Neuronal stem cell (in vitro differentiated cells): ENCODE measurements at regions not wholly inside any gene's neighbourhood (a gene's known extent, or its start where the extent isn't known, plus 50 kb on each side); places are given as distances from the start of the nearest gene placed in this dataset.

Source experiments
- DNase-seq: peaks from one replicate; pipeline ENCODE4 v3.0.0-alpha.2; 2013; ENCODE audit warnings: low spot score
- H2AFZ ChIP-seq: one replicate; pipeline ENCODE4 v1.6.1; 2013; ENCODE audit warnings: mild to moderate bottlenecking, low read length, inconsistent platforms
- H2AK5ac ChIP-seq: 2 replicates; pipeline ENCODE4 v1.6.1; 2013; ENCODE audit warnings: low read depth, mild to moderate bottlenecking, inconsistent platforms, low read length, moderate library complexity, mixed read lengths
- H2BK120ac ChIP-seq: 2 replicates; pipeline ENCODE4 v1.6.1; 2013; ENCODE audit warnings: low read depth, mild to moderate bottlenecking, inconsistent platforms, low read length, moderate library complexity, mixed read lengths
- H2BK12ac ChIP-seq: one replicate; pipeline ENCODE4 v1.6.1; 2013; ENCODE audit warnings: low read length, inconsistent platforms
- H2BK15ac ChIP-seq: 2 replicates; pipeline ENCODE4 v1.6.1; 2013; ENCODE audit warnings: mild to moderate bottlenecking, low read length, inconsistent platforms, mixed read lengths
- H2BK5ac ChIP-seq: one replicate; pipeline ENCODE4 v1.6.1; 2013; ENCODE audit warnings: inconsistent platforms, mild to moderate bottlenecking, low read length, moderate library complexity
- H3K14ac ChIP-seq: one replicate; pipeline ENCODE4 v1.6.1; 2013; ENCODE audit warnings: low read length, inconsistent platforms
- H3K18ac ChIP-seq: 2 replicates; pipeline ENCODE4 v1.6.1; 2013; ENCODE audit warnings: low read length, inconsistent platforms
- H3K23ac ChIP-seq: 2 replicates; pipeline ENCODE4 v1.6.1; 2013; ENCODE audit warnings: low read depth, mild to moderate bottlenecking, mixed read lengths, low read length, inconsistent platforms; ENCODE audit not compliant: poor library complexity
- H3K27ac ChIP-seq: replicated peaks from 3 replicates; pipeline ENCODE4 v1.5.1; 2013; ENCODE audit warnings: low read length, inconsistent platforms
- H3K27me3 ChIP-seq, 3 experiments: 2 replicates each; pipeline ENCODE4 v1.6.1; 2013; ENCODE audit warnings: low read length in 3 of 3, mild to moderate bottlenecking in 2 of 3, inconsistent platforms in 1 of 3, low read depth in 1 of 3, mixed read lengths in 1 of 3, moderate library complexity in 1 of 3; ENCODE audit not compliant: control insufficient read depth in 3 of 3, insufficient read depth in 3 of 3
- H3K36me3 ChIP-seq, 2 donors: replicated peaks in 1 of 2; 2 replicates each; pipeline ENCODE4 v1.6.1; 2013; ENCODE audit warnings: low read length in 2 of 2; ENCODE audit not compliant: control insufficient read depth in 2 of 2, insufficient read depth in 2 of 2
- H3K4ac ChIP-seq: 2 replicates; pipeline ENCODE4 v1.6.1; 2013; ENCODE audit warnings: inconsistent platforms, mild to moderate bottlenecking, low read length, moderate library complexity
- H3K4me1 ChIP-seq, 2 donors: 1 replicate in 1 of 2; 2 replicates in 1 of 2; pipeline ENCODE4 v1.6.1; 2013; ENCODE audit warnings: low read length in 2 of 2, low read depth in 1 of 2; ENCODE audit not compliant: control insufficient read depth in 2 of 2, insufficient read depth in 1 of 2
- H3K4me2 ChIP-seq: one replicate; pipeline ENCODE4 v1.6.1; 2013; ENCODE audit warnings: mild to moderate bottlenecking, low read length, inconsistent platforms; ENCODE audit not compliant: insufficient read depth, poor library complexity, severe bottlenecking
- H3K4me3 ChIP-seq, 2 donors: 2 replicates each; pipeline ENCODE4 v1.5.1; 2013; ENCODE audit warnings: low read length in 2 of 2, mild to moderate bottlenecking in 2 of 2, inconsistent platforms in 1 of 2, moderate library complexity in 1 of 2
- H3K79me1 ChIP-seq: one replicate; pipeline ENCODE4 v1.6.1; 2013; ENCODE audit warnings: low read depth, mild to moderate bottlenecking, inconsistent platforms, low read length, moderate library complexity
- H3K9ac ChIP-seq: one replicate; pipeline ENCODE4 v1.6.1; 2013; ENCODE audit warnings: mild to moderate bottlenecking, low read depth, low read length, inconsistent platforms; ENCODE audit not compliant: poor library complexity
- H3K9me3 ChIP-seq, 2 donors: replicated peaks in 1 of 2; 2 replicates each; pipeline versions ENCODE3 to v1.6.1; 2013; ENCODE audit warnings: low read length in 2 of 2, mild to moderate bottlenecking in 2 of 2, inconsistent platforms in 1 of 2, low read depth in 1 of 2, mixed read lengths in 1 of 2, moderate library complexity in 1 of 2; ENCODE audit not compliant: control insufficient read depth in 2 of 2, insufficient read depth in 1 of 2
- H4K8ac ChIP-seq: one replicate; pipeline ENCODE4 v1.6.1; 2013; ENCODE audit warnings: low read depth, mild to moderate bottlenecking, inconsistent platforms, low read length, moderate library complexity
- H4K91ac ChIP-seq: one replicate; pipeline ENCODE4 v1.6.1; 2013; ENCODE audit warnings: low read length, low read depth, mild to moderate bottlenecking, inconsistent platforms; ENCODE audit not compliant: poor library complexity
- WGBS, 2 donors: extraction: QIAGEN DNeasy Blood & Tissue Kit; methylation state at CpG; one replicate each; pipeline ENCODE4 v1.1.7; 2013; ENCODE audit warnings: missing lambda C conversion rate in 2 of 2, mixed read lengths in 1 of 2; ENCODE audit not compliant: insufficient read length in 2 of 2, insufficient replicate concordance in 1 of 2; ENCODE audit errors: extremely low coverage in 2 of 2; 5-methylcytosine and 5-hydroxymethylcytosine counted together

GRCh38 chr2:209239585-209239938 lies 184.3 kb upstream of the MAP2 start:
- H3K79me1 ChIP-seq = no peaks in the 10 kb centered on the region
- H3K14ac ChIP-seq = no peak overlapping the region
- H3K4me3 ChIP-seq = no peak overlapping the region
- no peak overlapping the region for H3K23ac ChIP-seq
- no peak overlapping the region for H2BK12ac ChIP-seq
- no peak overlapping the region for H4K91ac ChIP-seq
- H3K36me3 ChIP-seq = no peaks in the 10 kb centered on the region
- H4K8ac ChIP-seq = no peak overlapping the region
- H3K4ac ChIP-seq = no peak overlapping the region
- no peak overlapping the region for H2BK15ac ChIP-seq
- H3K27me3 ChIP-seq = no peaks in the 10 kb centered on the region
- no peaks in the 10 kb centered on the region for H3K9me3 ChIP-seq
- no peak overlapping the region for H3K4me2 ChIP-seq
- DNase-seq = no peak
- H2AFZ ChIP-seq = no peak overlapping the region
- no peak overlapping the region for H3K27ac ChIP-seq
- no peak overlapping the region for H3K18ac ChIP-seq
- no peaks in the 10 kb centered on the region for H3K4me1 ChIP-seq
- no peak overlapping the region for H2AK5ac ChIP-seq
- no peak overlapping the region for H2BK120ac ChIP-seq
- H2BK5ac ChIP-seq = no peak overlapping the region
- H3K9ac ChIP-seq = no peak overlapping the region
- WGBS, 2 donors = no CpG with 5 or more reads among the region's 2 CpGs

DNA sequence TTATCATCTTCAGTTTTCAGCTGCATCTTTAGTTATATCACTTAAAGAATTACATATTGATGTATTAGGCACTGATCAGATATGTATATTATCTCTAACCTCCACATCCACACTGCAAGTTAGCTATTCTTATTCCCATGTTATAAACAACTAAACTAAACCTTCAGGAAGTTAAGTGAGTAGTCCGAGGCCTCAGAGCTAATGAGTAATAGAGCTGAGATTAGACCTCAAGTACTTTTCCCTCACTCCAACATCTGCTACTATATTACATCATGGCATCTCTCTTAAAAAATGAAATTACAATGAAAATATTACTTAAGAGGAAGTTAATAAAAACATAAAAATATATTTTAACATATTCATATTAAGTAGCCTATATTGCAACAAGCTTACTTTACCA lies 183.6 kb upstream of the MAP2 start:
- Histone ChIP-seq H2BK12ac (no peak overlapping the region), H2BK5ac (no peak overlapping the region), H3K27ac (no peak overlapping the region), H3K23ac (no peak overlapping the region), H3K4me2 (no peak overlapping the region), H2AK5ac (no peak overlapping the region), H3K27me3 (no peaks in the 10 kb centered on the region), H3K79me1 (no peaks in the 10 kb centered on the region), H2AFZ (no peak overlapping the region), H3K18ac (no peak overlapping the region), H3K4me1 (no peaks in the 10 kb centered on the region), H2BK15ac (no peak overlapping the region), H4K91ac (no peak overlapping the region), H3K9ac (no peak overlapping the region), H3K9me3 (no peaks in the 10 kb centered on the region), H3K14ac (no peak overlapping the region), H3K36me3 (no peaks in the 10 kb centered on the region), H3K4me3 (no peak overlapping the region), H2BK120ac (no peak overlapping the region), H3K4ac (no peak overlapping the region), H4K8ac (no peak overlapping the region)
- no peak for DNase-seq
- WGBS, 2 donors = no CpG with 5 or more reads among the region's 1 CpG

DNA sequence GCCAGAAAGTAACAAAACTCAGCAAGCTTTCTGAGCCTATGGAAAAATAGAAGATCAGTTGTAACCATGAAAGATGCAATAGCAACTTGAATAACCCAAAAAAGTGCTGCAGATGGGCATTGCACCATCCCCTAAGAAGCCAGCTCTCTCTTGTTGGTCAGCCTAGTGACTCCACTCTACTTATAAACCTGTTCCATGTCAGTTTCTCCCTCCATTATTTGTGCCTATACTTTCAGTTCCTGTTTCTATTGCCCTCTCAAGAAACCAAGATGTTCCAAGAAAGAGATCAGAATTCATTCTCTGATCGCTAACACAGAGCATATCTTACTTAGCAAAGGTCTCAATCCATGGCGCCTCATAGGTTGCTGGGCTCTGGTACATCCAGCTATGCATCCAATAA lies 170.3 kb upstream of the MAP2 start:
- Histone ChIP-seq H3K4me1 (no peaks in the 10 kb centered on the region), H3K9me3 (no peaks in the 10 kb centered on the region), H3K14ac (no peak overlapping the region), H3K79me1 (no peaks in the 10 kb centered on the region), H2AK5ac (no peak overlapping the region), H2AFZ (no peak overlapping the region), H3K27ac (no peak overlapping the region), H2BK15ac (no peak overlapping the region), H4K8ac (no peak overlapping the region), H3K9ac (no peak overlapping the region), H3K27me3 (no peaks in the 10 kb centered on the region), H3K36me3 (no peaks in the 10 kb centered on the region), H3K4me3 (no peak overlapping the region), H3K4ac (no peak overlapping the region), H3K18ac (no peak overlapping the region), H2BK12ac (no peak overlapping the region), H4K91ac (no peak overlapping the region), H3K4me2 (no peak overlapping the region), H2BK120ac (no peak overlapping the region), H2BK5ac (no peak overlapping the region), H3K23ac (no peak overlapping the region)
- WGBS, 2 donors = no CpG with 5 or more reads among the region's 2 CpGs
- no peak for DNase-seq

DNA sequence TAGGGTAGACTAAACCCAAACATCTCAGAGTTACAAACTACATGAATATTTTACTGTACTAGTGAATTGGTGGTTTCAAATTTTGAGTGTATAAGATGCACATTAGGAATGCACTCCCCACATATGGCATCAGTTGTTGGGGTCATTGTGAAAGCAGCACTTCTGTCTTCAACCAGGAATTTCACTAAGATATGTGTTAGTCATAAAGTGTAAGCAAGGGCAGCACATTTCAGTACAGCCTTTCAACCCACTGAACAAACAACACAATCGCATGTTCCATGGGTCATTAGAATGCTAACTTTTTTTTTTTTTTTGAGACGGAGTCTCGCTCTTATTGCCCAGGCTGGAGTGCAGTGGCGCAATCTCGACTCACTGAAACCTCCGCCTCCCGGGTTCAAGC lies 164.1 kb upstream of the MAP2 start:
- H2AK5ac ChIP-seq = no peak overlapping the region
- H3K18ac ChIP-seq = no peak overlapping the region
- H4K8ac ChIP-seq = no peak overlapping the region
- H2BK15ac ChIP-seq = no peak overlapping the region
- H2BK120ac ChIP-seq = no peak overlapping the region
- peaks cover 0 to 1% of the 10 kb centered on the region in 2 donors for H3K9me3 ChIP-seq
- H3K23ac ChIP-seq = no peak overlapping the region
- DNase-seq = no peak
- no peaks in the 10 kb centered on the region for H3K4me1 ChIP-seq
- no peak overlapping the region for H3K14ac ChIP-seq
- H3K27me3 ChIP-seq = no peaks in the 10 kb centered on the region
- no peak overlapping the region for H3K4me2 ChIP-seq
- H3K4me3 ChIP-seq = no peak overlapping the region
- no peaks in the 10 kb centered on the region for H3K79me1 ChIP-seq
- H4K91ac ChIP-seq = no peak overlapping the region
- H3K36me3 ChIP-seq = no peaks in the 10 kb centered on the region
- no peak overlapping the region for H2BK5ac ChIP-seq
- no peak overlapping the region for H3K9ac ChIP-seq
- H2AFZ ChIP-seq = no peak overlapping the region
- H3K27ac ChIP-seq = no peak overlapping the region
- H2BK12ac ChIP-seq = no peak overlapping the region
- no CpG with 5 or more reads among the region's 7 CpGs for WGBS, 2 donors
- no peak overlapping the region for H3K4ac ChIP-seq
